Activated naive CD4-positive, alpha-beta T cell treated with anti-CD3 and anti-CD28 coated beads, Interleukin-2, amount 10 ng/mL, durations not matched to agents 7 days and 5 days (primary cell): ENCODE measurements at regions not wholly inside any gene's neighbourhood (a gene's known extent, or its start where the extent isn't known, plus 50 kb on each side); places are given as distances from the start of the nearest gene placed in this dataset.
A peak's percentile ranks its signal among the peaks of the same experiment; 100 is the strongest.

Experiments
- CTCF ChIA-PET: fragments of 350-600 bp; sonication (Branson Sonifier 250); formaldehyde crosslinking; loops from one replicate; lab custom pipeline; 2021; ENCODE audit warnings: antibody characterized with exemption; lab: Charles Lee
- DNase-seq: peaks from one replicate; pipeline ENCODE4 v3.0.0-alpha.2; 2020
- H3K27ac Mint-ChIP-seq: one replicate; pipeline ENCODE4 v1.8.0; 2021; ENCODE audit warnings: mild to moderate bottlenecking, moderate library complexity, mixed read lengths
- H3K27me3 Mint-ChIP-seq: one replicate; pipeline ENCODE4 v1.8.0; 2021; ENCODE audit warnings: mild to moderate bottlenecking, mixed read lengths
- H3K36me3 Mint-ChIP-seq: one replicate; pipeline ENCODE4 v1.8.0; 2021; ENCODE audit warnings: mixed read lengths
- H3K4me1 Mint-ChIP-seq: one replicate; pipeline ENCODE4 v1.8.0; 2021; ENCODE audit warnings: mixed read lengths
- H3K4me3 Mint-ChIP-seq: one replicate; pipeline ENCODE4 v1.8.0; 2021; ENCODE audit warnings: mild to moderate bottlenecking, moderate library complexity, mixed read lengths
- H3K9me3 Mint-ChIP-seq: one replicate; pipeline ENCODE4 v1.8.0; 2021; ENCODE audit warnings: mixed read lengths

DNA sequence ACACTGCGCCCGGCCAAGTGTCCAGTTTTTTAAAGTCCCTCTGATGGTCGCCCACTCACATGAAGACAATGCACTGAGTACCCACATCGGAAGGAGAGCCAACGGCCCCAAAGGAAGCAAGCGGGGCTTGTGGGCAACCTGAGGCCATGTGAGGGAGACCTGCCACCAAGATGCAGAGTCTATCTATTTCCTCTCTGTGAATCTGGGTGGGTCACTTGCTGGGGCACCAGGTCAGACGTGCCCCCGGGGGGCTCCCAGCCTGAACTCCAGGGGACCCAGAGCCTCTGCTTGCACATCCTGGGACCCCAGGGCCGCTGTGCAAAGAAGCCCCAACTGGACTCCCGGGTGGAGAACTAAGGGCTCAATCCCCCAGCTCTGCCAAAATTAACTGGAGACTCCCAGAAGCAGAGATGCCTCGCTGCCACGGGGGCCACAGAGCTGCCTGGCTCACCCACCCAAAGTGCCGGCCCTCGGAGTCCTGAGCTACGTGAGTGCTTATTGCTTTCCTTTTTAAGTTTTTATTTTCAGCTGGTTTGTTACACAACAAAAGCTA lies 106.4 kb downstream of the BRD1 start:
- Mint-ChIP-seq H3K4me1 (peaks cover 24% of the 10 kb centered on the region), H3K4me3 (no peak overlapping the region), H3K27me3 (peaks cover 57% of the 10 kb centered on the region), H3K9me3 (no peaks in the 10 kb centered on the region), H3K36me3 (no peaks in the 10 kb centered on the region), H3K27ac (no peak overlapping the region)
- CTCF ChIA-PET = no interaction called here
- DNase-seq = no peak

DNA sequence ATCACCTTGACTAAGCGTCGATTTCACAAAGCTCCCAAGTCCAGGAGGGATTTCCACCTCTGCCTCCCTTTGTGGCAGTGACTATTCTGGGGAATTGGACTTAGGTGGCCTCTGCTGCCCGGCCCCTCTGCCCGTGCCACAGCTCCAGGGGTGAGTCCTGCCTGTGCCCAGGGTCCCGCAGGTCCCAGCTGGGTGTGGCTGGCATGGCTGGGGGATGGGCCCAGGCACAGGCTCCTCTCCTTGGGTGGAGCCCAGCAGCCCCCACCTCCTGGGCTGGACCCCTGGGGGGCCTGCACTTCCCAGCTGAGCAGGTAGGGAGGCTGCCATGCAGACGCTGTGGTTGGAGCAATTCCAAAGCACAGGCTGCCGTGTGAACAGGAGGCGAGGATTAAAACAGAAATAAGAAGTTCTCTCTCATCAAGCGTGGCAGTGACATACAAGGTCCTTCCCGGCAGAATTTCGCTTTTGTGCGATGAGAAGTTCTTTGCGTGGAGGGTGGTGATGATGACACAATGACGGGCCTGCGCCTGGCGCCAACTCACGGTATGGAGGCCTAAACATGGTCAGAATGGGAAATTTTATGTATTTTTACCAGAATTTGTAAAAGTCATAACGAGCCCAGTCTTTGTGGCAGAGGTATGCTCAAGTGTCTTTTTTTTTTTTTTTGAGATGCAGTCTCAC lies 107.3 kb downstream of the BRD1 start:
- no peaks in the 10 kb centered on the region for H3K36me3 Mint-ChIP-seq
- DNase-seq = no peak
- CTCF ChIA-PET = no interaction called here
- no peaks in the 10 kb centered on the region for H3K9me3 Mint-ChIP-seq
- H3K4me1 Mint-ChIP-seq = peaks cover 24% of the 10 kb centered on the region
- H3K27me3 Mint-ChIP-seq = peaks cover 50% of the 10 kb centered on the region
- H3K4me3 Mint-ChIP-seq = no peak overlapping the region
- no peak overlapping the region for H3K27ac Mint-ChIP-seq

DNA sequence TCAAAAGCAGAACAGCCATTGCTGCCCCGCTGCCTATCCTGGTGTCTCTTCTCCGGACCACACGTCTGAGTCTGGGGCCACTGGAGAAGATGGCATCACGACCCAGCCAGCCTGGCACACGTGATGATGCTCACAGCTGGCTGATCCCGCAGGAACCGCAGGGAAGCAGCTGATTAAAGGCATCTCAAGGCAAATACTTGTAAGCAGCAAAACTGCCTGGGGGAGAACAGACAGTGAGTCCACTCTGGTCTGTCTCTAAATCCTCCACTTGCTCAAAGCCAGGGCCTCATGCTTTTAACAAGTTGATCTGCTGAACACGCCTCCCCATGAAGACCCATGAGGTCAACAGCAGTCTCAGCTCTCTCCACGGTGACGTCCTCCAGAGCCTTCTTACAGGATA lies 108.6 kb downstream of the BRD1 start:
- no peak for DNase-seq
- peaks cover 41% of the 10 kb centered on the region for H3K27me3 Mint-ChIP-seq
- H3K36me3 Mint-ChIP-seq = no peaks in the 10 kb centered on the region
- no peaks in the 10 kb centered on the region for H3K9me3 Mint-ChIP-seq
- no peak overlapping the region for H3K4me3 Mint-ChIP-seq
- CTCF ChIA-PET = no interaction called here
- H3K4me1 Mint-ChIP-seq = peaks cover 17% of the 10 kb centered on the region
- H3K27ac Mint-ChIP-seq = no peak overlapping the region

DNA sequence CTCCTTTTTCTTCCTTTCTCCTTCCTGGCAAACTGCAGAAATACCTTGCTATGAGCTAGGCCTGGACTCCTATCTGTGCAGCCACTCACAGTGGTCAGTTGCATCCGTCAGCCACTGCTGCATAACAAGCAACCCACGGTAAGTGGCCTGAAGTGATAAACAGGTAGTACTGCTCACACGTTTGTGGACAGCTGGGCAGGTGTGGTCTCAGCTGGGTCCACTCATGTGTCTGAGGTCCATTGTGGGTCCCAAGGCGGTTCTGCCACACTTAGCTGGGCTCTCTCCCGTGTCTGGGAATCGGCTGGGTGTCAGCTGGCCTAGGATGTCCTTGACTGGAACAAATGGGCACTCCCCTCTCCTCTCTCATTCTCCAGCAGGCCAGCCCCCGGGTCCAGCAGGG lies 109.3 kb downstream of the BRD1 start:
- CTCF ChIA-PET = no interaction called here
- H3K27ac Mint-ChIP-seq = no peak overlapping the region

DNA sequence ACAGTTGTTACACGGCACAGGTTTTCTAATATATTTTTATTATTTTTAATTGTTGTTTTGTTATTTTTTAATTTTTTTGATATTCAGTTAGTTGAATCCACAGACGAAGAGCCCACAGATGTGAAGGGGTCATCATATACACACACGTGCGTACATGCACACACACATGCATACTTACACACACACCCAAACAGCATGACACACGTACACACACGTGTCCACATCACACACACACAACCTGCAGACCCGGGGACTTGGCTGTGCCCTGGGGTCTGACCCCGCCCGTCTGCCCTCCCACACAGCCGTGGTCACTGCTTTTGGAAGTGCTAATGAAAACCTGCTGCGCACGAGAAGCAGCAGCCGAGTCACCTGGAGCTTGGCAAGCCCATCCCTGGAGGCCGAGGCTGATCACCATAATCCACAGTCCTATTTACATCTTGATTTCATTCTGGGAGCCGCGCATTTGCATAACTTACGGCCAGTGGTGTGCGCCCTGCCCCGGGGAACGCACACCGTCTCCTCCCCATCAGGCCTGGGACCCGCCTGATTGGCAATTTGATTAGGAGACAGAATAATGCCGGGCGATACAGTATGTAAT lies 110.3 kb downstream of the BRD1 start:
- Mint-ChIP-seq H3K9me3 (no peaks in the 10 kb centered on the region), H3K4me3 (no peak overlapping the region), H3K36me3 (no peaks in the 10 kb centered on the region), H3K27me3 (peaks cover 38% of the 10 kb centered on the region), H3K27ac (no peak overlapping the region), H3K4me1 (peaks cover 5% of the 10 kb centered on the region)
- CTCF ChIA-PET = no interaction called here
- DNase-seq = no peak

More for the DNA sequence above, 109.3 kb downstream of the BRD1 start:
- Mint-ChIP-seq H3K4me3 (no peak overlapping the region), H3K4me1 (peaks cover 11% of the 10 kb centered on the region), H3K36me3 (no peaks in the 10 kb centered on the region), H3K9me3 (no peaks in the 10 kb centered on the region), H3K27me3 (peaks cover 37% of the 10 kb centered on the region)
- DNase-seq = no peak

DNA sequence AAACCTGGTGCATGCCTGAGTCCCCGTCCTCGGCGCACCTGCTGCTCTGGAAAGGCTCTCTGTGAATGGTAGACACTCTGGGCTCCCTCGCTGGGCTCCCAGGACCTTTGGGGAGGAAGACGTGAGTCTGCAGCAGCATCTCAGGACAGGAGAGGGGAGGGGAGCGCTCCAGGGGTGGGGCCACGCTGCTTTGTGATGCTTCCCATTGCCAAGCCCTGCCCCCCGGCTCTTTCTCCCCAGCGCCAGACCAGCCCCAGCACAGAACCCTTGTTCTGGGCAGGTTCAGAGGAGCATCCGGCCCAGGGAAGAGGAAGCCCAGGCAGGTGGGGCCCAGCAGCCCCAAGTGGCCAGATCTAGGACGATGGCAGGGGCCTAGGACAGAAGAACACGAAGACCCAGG lies 111.2 kb downstream of the BRD1 start:
- no peaks in the 10 kb centered on the region for H3K36me3 Mint-ChIP-seq
- no peak for DNase-seq
- H3K4me3 Mint-ChIP-seq = no peak overlapping the region
- H3K27ac Mint-ChIP-seq = no peak overlapping the region
- CTCF ChIA-PET = no interaction called here
- no peaks in the 10 kb centered on the region for H3K4me1 Mint-ChIP-seq
- peaks cover 40% of the 10 kb centered on the region for H3K27me3 Mint-ChIP-seq
- H3K9me3 Mint-ChIP-seq = no peaks in the 10 kb centered on the region

DNA sequence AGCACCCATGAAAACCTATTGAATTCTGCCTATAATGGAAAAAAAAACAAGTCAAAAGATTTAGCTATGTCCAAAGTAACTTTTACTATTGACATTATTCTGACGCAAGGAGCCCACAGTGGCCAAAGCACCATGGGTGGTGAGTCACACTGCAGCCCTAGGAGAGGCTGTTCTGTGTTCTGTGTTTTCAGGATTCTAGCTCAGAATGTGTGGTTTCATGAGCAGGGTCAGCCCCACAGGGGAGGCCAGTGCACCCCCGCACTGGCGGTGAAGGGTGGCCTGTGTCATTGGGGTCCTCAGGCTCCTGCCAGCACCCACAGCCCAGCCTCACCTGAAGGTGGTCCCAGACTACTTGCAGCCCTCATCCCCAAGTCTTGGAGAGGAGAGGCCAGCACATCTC lies 112.2 kb downstream of the BRD1 start:
- CTCF ChIA-PET = no interaction called here
- DNase-seq = no peak
- H3K27me3 Mint-ChIP-seq = peaks cover 37% of the 10 kb centered on the region
- H3K4me1 Mint-ChIP-seq = no peaks in the 10 kb centered on the region
- no peaks in the 10 kb centered on the region for H3K36me3 Mint-ChIP-seq
- no peak overlapping the region for H3K27ac Mint-ChIP-seq
- H3K4me3 Mint-ChIP-seq = no peak overlapping the region
- H3K9me3 Mint-ChIP-seq = no peaks in the 10 kb centered on the region

DNA sequence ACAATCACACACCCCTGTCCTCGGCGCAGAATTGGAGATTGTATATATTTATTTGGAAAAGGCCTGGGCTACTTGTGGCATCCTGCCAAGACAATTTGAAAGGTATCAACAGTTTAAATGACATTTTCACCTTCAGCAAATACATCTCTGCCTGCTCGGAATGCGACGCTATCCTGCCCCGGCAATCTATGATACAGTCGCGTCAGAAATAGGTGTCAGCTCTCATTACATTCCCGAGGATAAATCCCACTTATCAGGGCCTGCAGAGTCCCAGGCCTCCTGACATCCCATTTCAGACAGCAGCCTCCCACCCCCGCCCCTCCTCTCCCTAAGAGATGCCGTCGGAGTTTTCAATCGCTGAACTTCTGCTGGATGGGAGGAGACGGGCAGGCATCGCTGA lies 114.7 kb downstream of the BRD1 start:
- Mint-ChIP-seq H3K9me3 (peaks cover 2% of the 10 kb centered on the region), H3K27me3 (peaks cover 47% of the 10 kb centered on the region), H3K4me3 (no peak overlapping the region), H3K4me1 (no peaks in the 10 kb centered on the region), H3K36me3 (no peaks in the 10 kb centered on the region), H3K27ac (no peak overlapping the region)
- CTCF ChIA-PET = no interaction called here
- no peak for DNase-seq

DNA sequence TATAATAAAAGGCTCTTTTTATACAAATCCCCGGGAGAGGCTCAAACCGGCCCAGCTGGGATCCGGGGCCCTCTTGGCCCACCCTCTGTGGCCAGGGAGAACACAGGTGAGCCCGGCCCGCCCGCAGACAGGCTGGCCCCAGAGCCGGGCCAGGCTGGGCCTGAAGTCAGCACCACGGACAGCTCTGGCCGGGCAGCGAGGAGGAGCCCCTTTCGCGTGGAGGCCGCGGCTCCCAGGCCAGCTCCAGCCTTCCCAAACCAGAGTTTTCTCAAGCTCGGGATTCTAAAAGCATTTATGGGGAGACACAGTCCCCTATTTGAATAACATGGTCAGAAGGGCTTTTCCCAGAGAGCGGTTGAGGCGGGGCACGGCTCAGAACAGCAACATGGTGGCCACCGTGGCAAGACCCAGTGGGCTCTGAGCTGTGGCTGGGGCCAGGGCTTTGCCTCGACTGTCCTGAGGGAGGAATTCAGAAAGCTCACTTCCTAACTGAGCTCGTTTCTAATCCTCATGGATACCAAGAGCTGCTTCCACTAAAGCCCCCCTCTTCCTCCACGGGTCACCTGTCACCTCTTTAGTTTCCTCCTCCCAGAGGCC lies 115.4 kb downstream of the BRD1 start:
- Mint-ChIP-seq H3K27ac (no peak overlapping the region), H3K4me3 (no peak overlapping the region)

DNA sequence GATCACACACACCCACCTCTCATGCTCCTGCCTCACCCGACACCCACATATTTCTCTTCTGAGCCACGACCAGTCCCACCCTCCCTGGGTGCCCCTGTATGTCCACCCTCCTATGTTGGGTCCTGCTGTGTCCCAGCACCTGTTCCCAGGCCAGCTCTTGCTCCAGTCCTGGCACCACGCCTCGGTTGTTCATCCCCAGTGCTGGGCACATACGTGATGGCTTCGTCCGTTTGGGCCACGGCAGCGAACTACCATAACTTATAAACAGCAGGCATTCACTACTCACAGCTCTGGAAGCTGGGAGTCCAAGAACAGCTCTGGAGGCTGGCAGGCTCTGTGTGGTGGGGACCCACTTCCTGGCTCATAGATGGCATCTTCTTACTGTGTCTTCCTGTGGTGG lies 116.9 kb downstream of the BRD1 start:
- peaks cover 2% of the 10 kb centered on the region for H3K9me3 Mint-ChIP-seq
- no peaks in the 10 kb centered on the region for H3K36me3 Mint-ChIP-seq
- H3K27me3 Mint-ChIP-seq = peaks cover 51% of the 10 kb centered on the region

More for the DNA sequence above, 115.4 kb downstream of the BRD1 start:
- CTCF ChIA-PET = no interaction called here
- Mint-ChIP-seq H3K27me3 (peaks cover 49% of the 10 kb centered on the region), H3K9me3 (peaks cover 2% of the 10 kb centered on the region), H3K4me1 (no peaks in the 10 kb centered on the region), H3K36me3 (no peaks in the 10 kb centered on the region)
- DNase-seq = peak; percentile 40

DNA sequence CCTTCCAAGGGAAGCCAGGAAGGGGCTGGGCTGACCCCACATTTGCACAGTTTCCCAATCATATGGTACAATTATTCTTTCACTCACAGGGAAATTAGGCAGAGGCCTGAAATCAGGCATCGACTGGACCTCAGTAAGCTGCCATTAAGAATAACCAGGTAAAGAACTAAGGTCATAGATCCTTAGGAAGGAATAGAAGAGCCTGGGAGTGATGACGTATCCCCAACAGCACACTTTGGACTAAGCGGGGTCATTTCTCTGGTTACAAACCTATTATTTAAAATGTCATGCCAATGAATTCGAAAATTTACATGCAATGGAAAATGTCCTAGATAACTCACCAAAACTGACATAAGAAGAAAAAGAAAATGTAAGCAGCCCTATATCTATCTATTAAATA lies 118.2 kb downstream of the BRD1 start:
- Mint-ChIP-seq H3K27me3 (peaks cover 64% of the 10 kb centered on the region), H3K9me3 (peaks cover 2% of the 10 kb centered on the region)
- CTCF ChIA-PET = no interaction called here

More for the DNA sequence above, 116.9 kb downstream of the BRD1 start:
- DNase-seq = no peak
- H3K4me3 Mint-ChIP-seq = no peak overlapping the region
- no peak overlapping the region for H3K27ac Mint-ChIP-seq
- no peaks in the 10 kb centered on the region for H3K4me1 Mint-ChIP-seq
- CTCF ChIA-PET = no interaction called here

DNA sequence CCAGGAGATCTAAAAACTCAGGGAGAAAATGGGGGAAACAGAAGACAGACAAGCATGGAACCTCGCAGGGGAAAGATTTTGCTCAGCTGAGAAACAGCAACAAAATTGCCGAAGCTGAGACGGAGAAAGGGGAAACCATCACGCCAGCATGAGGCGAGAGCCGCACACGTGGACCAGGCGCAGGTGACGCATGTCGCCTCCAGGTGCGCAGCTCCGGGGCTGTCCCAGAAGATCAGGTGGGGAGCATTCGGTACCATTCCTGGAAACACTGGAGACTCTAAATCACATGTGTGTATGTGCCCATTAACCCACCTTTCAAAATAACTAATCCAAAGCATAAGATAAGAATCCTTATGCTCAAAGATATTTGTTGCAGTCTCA lies 121.7 kb downstream of the BRD1 start:
- Mint-ChIP-seq H3K27me3 (peaks cover 62% of the 10 kb centered on the region), H3K4me3 (no peak overlapping the region), H3K36me3 (no peaks in the 10 kb centered on the region), H3K27ac (no peak overlapping the region), H3K9me3 (peaks cover 11% of the 10 kb centered on the region), H3K4me1 (no peaks in the 10 kb centered on the region)
- DNase-seq = no peak
- CTCF ChIA-PET = no interaction called here

More for the DNA sequence above, 118.2 kb downstream of the BRD1 start:
- no peaks in the 10 kb centered on the region for H3K4me1 Mint-ChIP-seq
- DNase-seq = no peak
- no peak overlapping the region for H3K27ac Mint-ChIP-seq
- H3K4me3 Mint-ChIP-seq = no peak overlapping the region
- no peaks in the 10 kb centered on the region for H3K36me3 Mint-ChIP-seq

DNA sequence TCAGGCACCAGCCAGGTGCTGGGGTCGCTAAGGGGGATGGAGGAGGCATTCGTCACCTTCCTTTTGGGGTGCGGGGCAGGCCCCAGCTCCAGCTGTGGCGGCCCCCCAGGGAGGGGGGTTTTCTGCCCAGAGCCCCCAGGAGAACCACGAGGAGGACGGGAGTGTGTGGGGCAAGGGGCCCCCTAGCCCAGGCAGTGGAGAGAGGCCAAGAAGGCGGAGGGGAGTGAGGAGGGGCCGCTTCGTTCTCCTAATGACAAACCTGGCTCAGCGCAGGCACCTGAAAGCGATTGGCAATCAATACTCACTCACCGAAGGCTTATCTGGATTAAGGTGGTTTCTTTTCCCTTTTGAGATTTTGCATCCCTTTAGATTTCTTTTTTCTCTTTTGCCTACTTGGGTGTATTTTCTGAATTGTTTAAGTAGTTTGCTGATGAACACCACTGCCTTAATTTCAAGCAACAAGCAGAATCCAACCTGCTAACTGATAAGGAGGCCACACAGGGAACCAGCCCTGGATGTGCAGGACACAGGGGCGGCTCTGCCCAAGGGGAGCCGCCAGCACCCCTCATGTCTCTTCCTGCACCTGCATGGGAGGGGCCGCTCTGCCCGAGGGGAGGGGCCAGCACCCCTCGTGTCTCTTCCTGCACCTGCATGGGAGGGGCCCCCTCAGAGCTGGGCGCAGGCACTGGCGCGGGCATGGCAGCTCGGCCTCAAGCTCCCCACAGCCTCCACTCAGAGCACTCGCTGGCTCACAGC lies 122.3 kb downstream of the BRD1 start:
- H3K36me3 Mint-ChIP-seq = no peaks in the 10 kb centered on the region
- peaks cover 15% of the 10 kb centered on the region for H3K9me3 Mint-ChIP-seq
- H3K27me3 Mint-ChIP-seq = peaks cover 61% of the 10 kb centered on the region
- H3K4me3 Mint-ChIP-seq = no peak overlapping the region
- DNase-seq = no peak
- H3K27ac Mint-ChIP-seq = no peak overlapping the region
- no peaks in the 10 kb centered on the region for H3K4me1 Mint-ChIP-seq
- CTCF ChIA-PET = no interaction called here
